Neural progenitor cell (in vitro differentiated cells): ENCODE measurements at regions not wholly inside any gene's neighbourhood (a gene's known extent, or its start where the extent isn't known, plus 50 kb on each side); places are given as distances from the start of the nearest gene placed in this dataset.
A peak's percentile ranks its signal among the peaks of the same experiment; 100 is the strongest.

Source experiments
- DNase-seq: peaks from one replicate; pipeline ENCODE4 v3.0.0-alpha.2; 2016; ENCODE audit warnings: low spot score
- H2AFZ ChIP-seq: fragments of 200-600 bp; sonication (generic); replicated peaks from 2 replicates; pipeline ENCODE4 v1.6.1; 2016; ENCODE audit warnings: antibody characterized with exemption
- H3F3A ChIP-seq: fragments of 200-600 bp; sonication (generic); 2 replicates; pipeline ENCODE4 v1.6.1; 2016; ENCODE audit warnings: antibody characterized with exemption, low read depth
- H3K27ac ChIP-seq: fragments of 200-600 bp; sonication (generic); 2 replicates; pipeline ENCODE4 v1.5.1; 2016; ENCODE audit warnings: mild to moderate bottlenecking
- H3K27me3 ChIP-seq: fragments of 200-600 bp; sonication (generic); 2 replicates; pipeline ENCODE4 v1.6.1; 2016; ENCODE audit warnings: mild to moderate bottlenecking, moderate library complexity
- H3K36me3 ChIP-seq: fragments of 200-600 bp; sonication (generic); 2 replicates; pipeline ENCODE4 v1.5.1; 2016
- H3K4me1 ChIP-seq: fragments of 200-600 bp; sonication (generic); 2 replicates; pipeline ENCODE4 v1.6.1; 2016; ENCODE audit warnings: mixed run types
- H3K4me2 ChIP-seq: fragments of 200-600 bp; sonication (generic); 2 replicates; pipeline ENCODE4 v1.6.1; 2016
- H3K4me3 ChIP-seq: fragments of 200-600 bp; sonication (generic); 2 replicates; pipeline ENCODE4 v1.5.1; 2016
- H3K79me2 ChIP-seq: fragments of 200-600 bp; sonication (generic); 2 replicates; pipeline ENCODE4 v1.6.1; 2016; ENCODE audit warnings: low read depth
- H3K9ac ChIP-seq: fragments of 200-600 bp; sonication (generic); 2 replicates; pipeline ENCODE4 v1.6.1; 2016
- H3K9me3 ChIP-seq: fragments of 200-600 bp; sonication (generic); 2 replicates; pipeline ENCODE4 v1.5.1; 2016; ENCODE audit warnings: low read depth
- H4K20me1 ChIP-seq: fragments of 200-600 bp; sonication (generic); 2 replicates; pipeline ENCODE4 v1.6.1; 2016; ENCODE audit warnings: low read depth
- H3K27ac Mint-ChIP-seq: 3 replicates; pipeline ENCODE4 v1.8.0; 2021; ENCODE audit warnings: mixed read lengths
- H3K27me3 Mint-ChIP-seq: 2 replicates; pipeline ENCODE4 v1.8.0; 2022; ENCODE audit warnings: low read depth, mild to moderate bottlenecking, inconsistent platforms, moderate library complexity, mixed read lengths; ENCODE audit not compliant: insufficient read depth
- H3K36me3 Mint-ChIP-seq: 3 replicates; pipeline ENCODE4 v1.8.0; 2021; ENCODE audit warnings: mixed read lengths
- H3K4me1 Mint-ChIP-seq: 3 replicates; pipeline ENCODE4 v1.8.0; 2021; ENCODE audit warnings: mixed read lengths
- H3K4me3 Mint-ChIP-seq: 3 replicates; pipeline ENCODE4 v1.8.0; 2021; ENCODE audit warnings: mild to moderate bottlenecking, moderate library complexity, mixed read lengths
- H3K9me3 Mint-ChIP-seq: 3 replicates; pipeline ENCODE4 v1.8.0; 2020; ENCODE audit warnings: mixed read lengths
- CTCF ChIP-seq: fragments of 200-600 bp; sonication (generic); IDR thresholded peaks from 2 replicates; pipeline ENCODE4 v1.5.1; 2017; ENCODE audit warnings: antibody characterized with exemption, mild to moderate bottlenecking
- EZH2 ChIP-seq: fragments of 200-600 bp; sonication (generic); IDR thresholded peaks from 2 replicates; pipeline ENCODE4 v1.6.1; 2017; ENCODE audit warnings: antibody characterized with exemption, mild to moderate bottlenecking, moderate library complexity
- EZH2phosphoT487 ChIP-seq: fragments of 200-600 bp; sonication (generic); IDR thresholded peaks from 2 replicates; pipeline ENCODE4 v1.6.1; 2017; ENCODE audit warnings: antibody characterized with exemption

GRCh38 chr11:128251140-128251539 lies 336.2 kb downstream of the ETS1 start:
- peaks cover 6% of the 10 kb centered on the region for H3K27me3 Mint-ChIP-seq
- Histone ChIP-seq H3K36me3 (no peaks in the 10 kb centered on the region), H2AFZ (no peak overlapping the region), H3K4me3 (no peak overlapping the region), H3K4me1 (peaks cover 8% of the 10 kb centered on the region), H3K4me2 (no peak overlapping the region), H3K27ac (no peak overlapping the region), H3F3A (no peaks in the 10 kb centered on the region), H4K20me1 (no peaks in the 10 kb centered on the region), H3K79me2 (no peaks in the 10 kb centered on the region), H3K27me3 (no peaks in the 10 kb centered on the region), H3K9me3 (no peaks in the 10 kb centered on the region), H3K9ac (no peak overlapping the region)
- H3K36me3 Mint-ChIP-seq: no peaks in the 10 kb centered on the region
- H3K4me3 Mint-ChIP-seq: no peak overlapping the region
- H3K27ac Mint-ChIP-seq: no peak overlapping the region
- DNase-seq: no peak
- H3K9me3 Mint-ChIP-seq: no peaks in the 10 kb centered on the region
- peaks cover 8% of the 10 kb centered on the region for H3K4me1 Mint-ChIP-seq
- TF ChIP-seq CTCF (no peak), EZH2 (no peak), EZH2phosphoT487 (no peak)

GRCh38 chr11:128250482-128250881 lies 336.9 kb downstream of the ETS1 start:
- H3K9ac ChIP-seq: no peak overlapping the region
- no peaks in the 10 kb centered on the region for H3K79me2 ChIP-seq
- no peak for TF ChIP-seq EZH2
- no peak for TF ChIP-seq EZH2phosphoT487
- no peak for TF ChIP-seq CTCF
- peaks cover 9% of the 10 kb centered on the region for H3K4me1 ChIP-seq
- Mint-ChIP-seq H3K4me3 (no peak overlapping the region), H3K27me3 (peaks cover 6% of the 10 kb centered on the region), H3K4me1 (peaks cover 11% of the 10 kb centered on the region), H3K36me3 (no peaks in the 10 kb centered on the region), H3K9me3 (no peaks in the 10 kb centered on the region), H3K27ac (no peak overlapping the region)
- H4K20me1 ChIP-seq: no peaks in the 10 kb centered on the region
- no peak overlapping the region for H3K27ac ChIP-seq
- H3K27me3 ChIP-seq: no peaks in the 10 kb centered on the region
- no peaks in the 10 kb centered on the region for H3F3A ChIP-seq
- no peak overlapping the region for H3K4me3 ChIP-seq
- H3K36me3 ChIP-seq: no peaks in the 10 kb centered on the region
- H2AFZ ChIP-seq: no peak overlapping the region
- no peaks in the 10 kb centered on the region for H3K9me3 ChIP-seq
- H3K4me2 ChIP-seq: no peak overlapping the region
- no peak for DNase-seq

GRCh38 chr11:128246810-128247594 lies 340.4 kb downstream of the ETS1 start:
- no peaks in the 10 kb centered on the region for H3K9me3 Mint-ChIP-seq
- Histone ChIP-seq H2AFZ (peak overlapping the region; percentile 3), H3K79me2 (no peaks in the 10 kb centered on the region), H3K36me3 (no peaks in the 10 kb centered on the region), H3K4me2 (peak overlapping the region; percentile 25), H3K4me3 (no peak overlapping the region), H3K9ac (no peak overlapping the region), H3K4me1 (peaks cover 9% of the 10 kb centered on the region), H4K20me1 (no peaks in the 10 kb centered on the region), H3K9me3 (no peaks in the 10 kb centered on the region), H3F3A (no peaks in the 10 kb centered on the region), H3K27ac (no peak overlapping the region), H3K27me3 (no peaks in the 10 kb centered on the region)
- DNase-seq: no peak
- H3K27ac Mint-ChIP-seq: peak overlapping the region; percentile 16
- peaks cover 11% of the 10 kb centered on the region for H3K4me1 Mint-ChIP-seq
- H3K27me3 Mint-ChIP-seq: peaks cover 6% of the 10 kb centered on the region
- H3K4me3 Mint-ChIP-seq: no peak overlapping the region
- TF ChIP-seq EZH2 (no peak), CTCF (no peak), EZH2phosphoT487 (no peak)
- H3K36me3 Mint-ChIP-seq: no peaks in the 10 kb centered on the region
